GM21619 (cell line): ENCODE measurements at regions not wholly inside any gene's neighbourhood (a gene's known extent, or its start where the extent isn't known, plus 50 kb on each side); places are given as distances from the start of the nearest gene placed in this dataset.
"Not testable (repeated sequence)": the region's sequence is repeated elsewhere in the genome, so short reads cannot be mapped to it uniquely, and the experiment has no call there.

Source experiments
- ATAC-seq: cut with Tn5 transposase; IDR thresholded peaks from one replicate; pipeline ENCODE4 v1.9.1; 2021; ENCODE audit not compliant: unreplicated experiment

DNA sequence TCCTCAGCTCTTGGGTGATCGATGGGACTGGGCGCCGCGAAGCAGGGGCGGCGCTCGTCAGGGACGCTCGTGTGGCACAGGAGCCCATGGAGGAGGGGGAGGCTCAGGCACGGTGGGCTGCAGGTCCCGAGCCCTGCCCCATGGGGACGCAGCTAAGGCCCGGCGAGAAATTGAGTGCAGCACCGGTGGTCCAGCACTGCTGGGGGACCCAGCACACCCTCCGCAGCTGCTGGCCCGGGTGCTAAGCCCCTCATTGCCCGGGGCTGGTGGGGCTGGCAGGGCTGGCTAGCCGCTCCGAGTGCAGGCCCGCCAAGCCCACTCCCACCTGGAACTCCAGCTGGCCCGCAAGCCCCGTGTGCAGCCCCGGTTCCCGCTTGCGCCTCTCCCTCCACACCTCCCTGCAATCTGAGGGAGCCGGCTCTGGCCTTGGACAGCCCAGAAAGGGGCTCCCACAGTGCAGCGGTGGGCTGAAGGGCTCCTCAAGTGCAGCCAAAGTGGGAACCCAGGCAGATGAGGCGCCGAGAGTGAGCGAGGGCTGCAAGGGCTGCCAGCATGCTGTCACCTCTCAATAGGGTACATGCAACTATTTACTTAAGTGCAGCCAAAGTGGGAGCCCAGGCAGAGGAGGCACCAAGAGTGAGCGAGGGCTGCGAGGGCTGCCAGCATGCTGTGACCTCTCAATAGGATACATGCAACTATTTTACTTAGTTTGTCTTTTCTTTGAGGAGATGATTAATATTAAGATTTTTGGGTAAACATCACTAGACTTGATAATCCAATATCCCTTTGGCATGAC lies 619.8 kb upstream of the IGFBP7 start:
- not testable (repeated sequence) for ATAC-seq

DNA sequence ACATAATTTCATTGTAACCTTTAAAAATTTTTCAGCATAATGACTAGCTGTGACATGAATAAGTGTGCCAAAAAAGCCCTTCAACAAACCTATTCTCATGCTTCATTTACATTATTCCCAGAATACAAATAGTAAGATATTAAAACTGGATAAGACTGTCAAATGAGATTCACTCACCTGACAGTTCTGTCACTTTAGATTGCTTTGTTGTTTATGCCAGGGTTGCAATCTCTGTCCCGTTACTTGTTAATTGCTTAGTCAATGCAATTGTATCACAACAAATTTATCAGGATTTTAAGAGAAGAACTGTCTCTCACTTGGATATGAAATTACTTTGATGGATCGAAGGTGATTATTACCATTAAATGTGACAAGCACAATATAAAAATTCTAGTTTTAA lies 616.0 kb upstream of the IGFBP7 start:
- ATAC-seq: no peak

GRCh38 chr4:57719456-57719855 lies 609.3 kb upstream of the IGFBP7 start:
- no peak for ATAC-seq

DNA sequence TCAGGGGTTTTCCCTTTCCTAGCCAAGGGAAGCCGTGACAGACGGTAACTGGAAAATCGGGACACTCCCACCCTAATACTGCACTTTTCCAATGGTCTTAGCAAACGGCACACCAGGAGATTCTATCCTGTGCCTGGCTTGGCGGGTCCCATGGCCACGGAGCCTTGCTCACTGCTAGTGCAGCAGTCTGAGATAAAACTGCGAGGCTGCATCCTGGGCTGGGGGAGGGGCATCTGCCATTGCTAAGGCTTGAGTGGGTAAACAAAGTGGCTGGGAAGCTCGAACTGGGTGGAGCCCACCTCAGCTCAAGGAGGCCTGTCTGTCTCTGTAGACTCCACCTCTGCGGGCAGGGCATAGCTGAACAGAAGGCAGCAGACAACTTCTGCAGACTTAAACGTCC lies 604.1 kb upstream of the IGFBP7 start:
- ATAC-seq: not testable (repeated sequence)

GRCh38 chr4:57710053-57710452 lies 599.9 kb upstream of the IGFBP7 start:
- no peak for ATAC-seq

DNA sequence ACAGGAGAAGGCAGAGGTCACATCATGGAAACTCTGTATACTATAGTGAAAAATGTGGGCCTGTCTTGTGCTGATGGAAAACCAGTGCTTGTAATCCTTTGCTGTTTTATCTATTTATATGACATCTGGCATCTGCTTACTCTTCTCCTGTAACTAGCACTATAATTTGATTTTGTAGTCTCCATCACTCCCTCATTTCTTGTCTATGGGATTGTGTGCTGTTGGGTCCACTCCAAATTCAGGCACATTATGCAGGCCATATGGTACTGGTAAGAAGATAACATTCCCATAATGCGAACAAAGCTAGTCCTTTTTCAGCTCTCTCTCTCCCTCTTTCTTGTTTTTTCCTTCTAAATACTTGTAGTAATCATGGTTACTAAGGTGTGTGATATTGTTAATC lies 581.2 kb upstream of the IGFBP7 start:
- no peak for ATAC-seq

GRCh38 chr4:57689693-57690205 lies 579.6 kb upstream of the IGFBP7 start:
- ATAC-seq: no peak

DNA sequence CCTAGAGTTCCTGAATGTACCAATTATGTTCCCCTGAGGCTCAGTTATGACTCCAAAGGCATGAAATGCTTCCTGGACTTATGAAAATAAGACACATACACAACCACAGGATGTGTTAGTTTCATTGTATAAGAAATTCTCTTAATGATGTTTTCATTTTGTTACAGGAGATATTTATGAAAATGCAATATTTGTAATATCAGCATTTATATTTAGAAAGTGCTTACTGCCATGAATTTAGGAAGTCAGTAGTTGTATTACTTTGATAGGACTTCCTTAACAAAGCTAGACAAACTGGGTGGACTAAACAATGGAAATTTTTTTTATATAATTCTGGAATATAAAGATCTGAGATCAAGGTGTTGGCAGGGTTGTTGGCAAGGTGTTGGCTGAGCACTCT lies 572.1 kb upstream of the IGFBP7 start:
- no peak for ATAC-seq

GRCh38 chr4:57679969-57680368 lies 569.8 kb upstream of the IGFBP7 start:
- no peak for ATAC-seq

DNA sequence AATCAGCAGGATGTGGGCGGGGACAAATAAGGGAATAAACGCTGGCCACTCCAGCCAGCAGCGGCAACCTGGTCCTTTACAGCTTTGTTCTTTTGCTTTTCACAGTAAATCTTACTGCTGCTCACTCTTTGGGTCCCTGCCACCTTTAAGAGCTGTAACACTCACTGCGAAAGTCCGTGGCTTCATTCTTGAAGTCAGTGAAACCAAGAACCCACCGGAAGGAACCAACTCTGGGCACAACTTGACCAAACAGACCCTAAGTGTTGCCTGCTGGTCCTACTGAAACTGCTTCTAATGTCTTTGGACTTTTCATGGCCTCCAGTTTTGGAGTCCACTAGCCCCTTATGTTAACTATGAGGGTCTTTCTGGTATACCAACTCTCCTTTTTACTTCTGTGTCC lies 566.2 kb upstream of the IGFBP7 start:
- ATAC-seq: no peak

- ATAC-seq: no peak
Measured at GRCh38 chr4:57672846-57673433, 562.8 kb upstream of the IGFBP7 start.

DNA sequence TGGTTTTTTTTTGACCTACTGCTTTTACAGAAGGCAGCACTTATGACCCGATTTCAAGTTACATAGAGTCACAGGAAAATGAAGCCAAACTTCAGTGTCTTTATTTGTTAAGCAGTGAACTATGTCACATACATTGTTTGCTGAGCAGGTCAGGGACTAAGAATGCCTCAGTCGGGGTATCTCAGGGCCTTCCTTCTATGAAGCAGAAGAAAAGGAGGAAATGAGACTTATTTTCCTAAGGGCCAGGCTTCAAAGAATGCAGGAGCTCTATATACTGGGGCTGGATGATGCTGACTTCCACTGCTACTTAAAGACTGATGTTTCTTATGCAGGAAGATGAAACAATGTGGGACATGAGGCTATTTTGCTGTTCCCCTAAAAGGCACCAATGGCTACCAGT lies 558.4 kb upstream of the IGFBP7 start:
- no peak for ATAC-seq

GRCh38 chr4:57665806-57666205 lies 555.6 kb upstream of the IGFBP7 start:
- ATAC-seq: no peak

GRCh38 chr4:57661517-57662090 lies 551.4 kb upstream of the IGFBP7 start:
- ATAC-seq: no peak

DNA sequence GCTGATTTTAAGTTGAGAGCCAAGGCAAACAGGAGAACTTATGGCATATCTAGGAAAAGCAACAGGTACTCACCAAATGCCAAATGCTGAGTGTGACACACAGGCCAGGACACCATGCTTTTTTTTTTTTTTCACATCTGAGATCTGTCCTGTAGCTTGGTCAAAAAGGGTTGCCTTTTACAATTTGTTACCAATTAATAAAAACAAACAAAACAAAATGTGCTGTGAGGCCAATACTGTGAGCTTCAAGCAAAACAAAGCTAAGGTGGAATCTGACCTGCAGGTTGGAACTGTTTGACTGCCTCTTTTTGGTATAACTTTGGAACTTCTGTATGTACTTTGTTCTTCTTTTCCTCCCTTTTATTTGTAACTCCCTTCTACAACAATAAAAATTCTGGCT lies 548.5 kb upstream of the IGFBP7 start:
- ATAC-seq: no peak

GRCh38 chr4:57658188-57658587 lies 548.0 kb upstream of the IGFBP7 start:
- no peak for ATAC-seq

DNA sequence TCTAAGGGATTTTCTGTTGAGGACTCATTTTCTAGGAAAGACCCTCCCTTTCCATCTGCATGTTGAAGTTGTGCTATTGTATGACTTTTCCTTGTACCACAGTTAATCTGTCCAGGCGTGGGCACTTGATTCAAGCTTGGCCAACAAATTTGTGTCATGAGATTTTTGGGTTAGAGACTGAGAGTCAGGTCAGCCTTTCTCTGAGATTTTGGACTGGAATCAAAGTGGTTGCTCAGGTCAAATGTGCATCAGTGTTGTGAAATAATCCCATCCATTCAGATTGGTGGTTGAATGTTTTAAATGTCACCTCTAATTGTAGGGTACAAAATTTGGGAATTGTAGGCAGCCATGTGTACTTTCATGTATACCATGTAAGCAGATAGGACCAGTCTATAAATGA lies 545.2 kb upstream of the IGFBP7 start:
- no peak for ATAC-seq

GRCh38 chr4:57652779-57653178 lies 542.6 kb upstream of the IGFBP7 start:
- ATAC-seq: no peak

DNA sequence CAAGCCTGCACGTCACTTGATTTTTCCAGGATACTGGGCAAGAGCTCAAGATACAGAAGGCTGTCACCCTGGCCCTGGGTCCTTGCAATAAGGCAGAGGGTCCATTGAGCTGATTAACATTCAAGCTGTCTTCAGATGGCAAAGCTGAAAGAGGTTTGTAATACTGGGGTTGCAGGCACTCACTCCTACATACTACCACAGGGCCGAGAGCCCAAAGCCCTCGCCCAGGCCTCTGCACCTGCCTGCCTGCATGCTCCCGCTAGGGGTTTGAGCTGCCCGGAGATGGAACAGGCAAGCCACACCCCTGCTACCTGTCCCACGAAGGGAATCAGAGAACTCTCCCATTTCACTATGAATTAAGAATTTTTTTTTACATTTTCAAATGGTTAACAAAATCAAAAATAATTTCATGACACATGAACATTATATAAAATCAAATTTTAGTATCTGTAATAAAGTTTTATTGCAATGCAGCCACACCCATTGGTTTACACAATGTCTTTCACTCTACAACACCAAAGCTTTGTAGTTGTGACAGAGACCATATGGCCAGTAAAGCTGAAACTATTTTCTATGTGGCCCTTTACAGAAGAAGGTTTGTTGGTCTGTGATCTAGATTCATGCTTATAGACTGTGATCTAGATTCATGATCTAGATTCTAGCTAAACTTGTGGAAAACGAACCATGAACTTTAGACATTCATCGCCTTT lies 530.4 kb upstream of the IGFBP7 start:
- ATAC-seq: no peak

DNA sequence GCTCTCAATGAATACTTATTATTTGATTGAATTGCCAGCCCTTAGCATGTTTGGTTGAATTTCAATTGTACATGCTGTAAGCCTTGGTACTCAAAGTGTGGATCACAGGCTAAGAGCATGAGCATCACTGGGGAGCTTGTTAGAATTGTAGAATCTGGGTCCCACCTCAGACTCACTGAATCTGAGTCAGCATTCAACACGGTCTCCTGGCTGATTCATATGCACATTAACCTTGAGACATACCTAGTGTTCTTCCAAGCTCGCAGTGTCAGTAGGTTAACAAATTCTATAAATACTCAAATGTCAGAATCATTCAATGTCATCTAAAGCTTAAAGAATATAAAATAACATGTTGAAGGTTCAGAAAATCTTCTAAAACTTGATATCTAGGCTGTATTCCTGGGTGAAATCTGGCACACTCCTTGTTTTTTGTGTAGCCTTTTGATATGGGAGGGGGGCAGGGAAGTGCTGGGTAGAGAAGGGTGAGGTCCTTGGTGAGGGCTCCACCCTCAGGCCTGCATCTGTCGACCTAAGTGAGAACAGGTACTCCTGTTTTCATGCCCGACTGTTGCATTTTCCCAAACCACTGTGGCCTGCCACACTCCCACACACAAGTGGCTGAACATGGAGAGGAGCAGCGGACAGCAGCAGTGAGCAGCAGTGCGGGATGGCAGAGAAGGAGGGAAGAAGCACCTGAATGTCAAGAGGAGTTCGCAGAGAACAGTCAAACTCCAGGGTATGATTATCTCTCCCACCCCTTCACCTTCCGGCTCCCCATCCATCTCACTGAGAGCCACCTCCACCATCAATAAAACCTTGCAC lies 529.6 kb upstream of the IGFBP7 start:
- ATAC-seq: no peak

DNA sequence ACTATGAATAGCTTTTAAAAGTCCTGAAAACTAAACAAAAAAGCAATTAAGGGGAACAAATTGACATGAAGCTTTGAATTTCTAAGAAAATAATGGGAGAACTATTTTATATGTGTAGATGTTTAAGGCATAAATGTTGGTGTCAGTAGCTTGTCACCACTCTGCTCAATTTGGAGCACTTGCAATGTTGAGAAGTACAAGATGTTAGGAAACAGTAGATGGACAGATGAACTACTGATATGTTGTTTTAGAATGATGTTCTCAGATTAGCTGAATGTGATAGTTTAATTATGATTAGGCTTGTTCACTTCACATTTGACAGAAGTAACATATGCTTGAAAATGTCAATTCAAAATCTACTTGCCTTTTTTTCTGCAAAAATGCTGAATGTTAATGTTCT lies 525.7 kb upstream of the IGFBP7 start:
- no peak for ATAC-seq
